Colonic mucosa (tissue), 4 donors: ENCODE measurements at regions not wholly inside any gene's neighbourhood (a gene's known extent, or its start where the extent isn't known, plus 50 kb on each side); places are given as distances from the start of the nearest gene placed in this dataset.

Experiments used
- DNase-seq: peaks from one replicate; pipeline ENCODE4 v3.0.0-alpha.2; 2020
- H3K27ac ChIP-seq: fragments of 200-600 bp; one replicate; pipeline ENCODE4 v1.8.0; 2021
- H3K27me3 ChIP-seq: fragments of 200-600 bp; one replicate; pipeline ENCODE4 v1.8.0; 2021
- H3K36me3 ChIP-seq: fragments of 200-600 bp; one replicate; pipeline ENCODE4 v1.8.0; 2021
- H3K4me1 ChIP-seq: fragments of 200-600 bp; one replicate; pipeline ENCODE4 v1.8.0; 2021; ENCODE audit warnings: mild to moderate bottlenecking
- H3K4me3 ChIP-seq: fragments of 200-600 bp; one replicate; pipeline ENCODE4 v1.8.0; 2021
- H3K9ac ChIP-seq, 2 donors: one replicate each; pipeline ENCODE4 v1.7.0; 2013; ENCODE audit warnings: control low read depth in 2 of 2, low read depth in 2 of 2, low read length in 2 of 2
- H3K9me3 ChIP-seq: fragments of 200-600 bp; one replicate; pipeline ENCODE4 v1.8.0; 2021
- intact Hi-C: fragments of 100-400 bp; cut with DNase I; formaldehyde crosslinking; loops from one replicate; pipeline ENCODE4 v1.14.1; 2022
- TF ChIP-seq, protein P1 (sequence below): fragments of 200-600 bp; IDR thresholded peaks from one replicate; pipeline ENCODE4 v1.8.0; 2022; ENCODE audit warnings: antibody characterized with exemption, mild to moderate bottlenecking
- donor health status: healthy.
- donor health status: DM: no; HTN: no; CAD: no.
- donor health status: DM: no; HTN: no; CAD: no.

DNA sequence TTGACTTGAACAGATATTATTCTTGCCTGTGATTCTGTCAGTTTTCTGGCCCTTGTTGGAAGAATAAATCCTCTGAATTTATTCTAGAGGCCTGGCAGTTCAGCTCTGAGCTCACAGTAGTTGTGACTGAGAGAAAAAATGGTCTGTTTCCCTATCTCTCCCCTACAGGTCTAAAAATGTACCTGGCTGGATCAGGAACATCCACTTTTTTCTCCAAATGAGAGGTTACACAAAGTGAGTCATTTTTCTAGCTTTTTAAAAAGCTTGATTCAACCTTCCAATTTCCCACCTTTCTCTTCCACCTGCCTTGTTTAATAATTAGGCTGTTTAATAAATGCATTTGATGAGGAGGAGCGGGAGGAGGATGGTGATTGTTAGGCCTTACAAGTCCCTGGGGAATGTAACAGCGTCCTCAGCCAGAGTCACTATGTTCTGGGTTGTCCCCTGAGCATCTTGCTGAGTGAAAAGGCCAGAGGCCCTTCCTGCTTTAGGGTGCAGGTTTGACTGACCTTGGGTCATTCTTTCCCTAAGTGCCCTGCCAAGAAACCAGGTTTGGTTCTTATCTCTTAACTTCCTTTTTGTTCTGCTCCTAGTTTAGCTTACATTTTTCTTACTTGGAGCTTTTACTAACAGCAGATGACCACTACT lies 91.7 kb upstream of the FUT8 start:
- no peaks in the 10 kb centered on the region for H3K4me1 ChIP-seq
- no peak overlapping the region for H3K4me3 ChIP-seq
- H3K27me3 ChIP-seq, result no peaks in the 10 kb centered on the region
- H3K9me3 ChIP-seq, result no peaks in the 10 kb centered on the region
- TF ChIP-seq, protein P1, sequence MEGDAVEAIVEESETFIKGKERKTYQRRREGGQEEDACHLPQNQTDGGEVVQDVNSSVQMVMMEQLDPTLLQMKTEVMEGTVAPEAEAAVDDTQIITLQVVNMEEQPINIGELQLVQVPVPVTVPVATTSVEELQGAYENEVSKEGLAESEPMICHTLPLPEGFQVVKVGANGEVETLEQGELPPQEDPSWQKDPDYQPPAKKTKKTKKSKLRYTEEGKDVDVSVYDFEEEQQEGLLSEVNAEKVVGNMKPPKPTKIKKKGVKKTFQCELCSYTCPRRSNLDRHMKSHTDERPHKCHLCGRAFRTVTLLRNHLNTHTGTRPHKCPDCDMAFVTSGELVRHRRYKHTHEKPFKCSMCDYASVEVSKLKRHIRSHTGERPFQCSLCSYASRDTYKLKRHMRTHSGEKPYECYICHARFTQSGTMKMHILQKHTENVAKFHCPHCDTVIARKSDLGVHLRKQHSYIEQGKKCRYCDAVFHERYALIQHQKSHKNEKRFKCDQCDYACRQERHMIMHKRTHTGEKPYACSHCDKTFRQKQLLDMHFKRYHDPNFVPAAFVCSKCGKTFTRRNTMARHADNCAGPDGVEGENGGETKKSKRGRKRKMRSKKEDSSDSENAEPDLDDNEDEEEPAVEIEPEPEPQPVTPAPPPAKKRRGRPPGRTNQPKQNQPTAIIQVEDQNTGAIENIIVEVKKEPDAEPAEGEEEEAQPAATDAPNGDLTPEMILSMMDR, result no peak
- H3K36me3 ChIP-seq, result no peaks in the 10 kb centered on the region
- DNase-seq, result no peak
- intact Hi-C loops, result no loop called here
- no peak overlapping the region for H3K27ac ChIP-seq
- H3K9ac ChIP-seq, result no peak overlapping the region

DNA sequence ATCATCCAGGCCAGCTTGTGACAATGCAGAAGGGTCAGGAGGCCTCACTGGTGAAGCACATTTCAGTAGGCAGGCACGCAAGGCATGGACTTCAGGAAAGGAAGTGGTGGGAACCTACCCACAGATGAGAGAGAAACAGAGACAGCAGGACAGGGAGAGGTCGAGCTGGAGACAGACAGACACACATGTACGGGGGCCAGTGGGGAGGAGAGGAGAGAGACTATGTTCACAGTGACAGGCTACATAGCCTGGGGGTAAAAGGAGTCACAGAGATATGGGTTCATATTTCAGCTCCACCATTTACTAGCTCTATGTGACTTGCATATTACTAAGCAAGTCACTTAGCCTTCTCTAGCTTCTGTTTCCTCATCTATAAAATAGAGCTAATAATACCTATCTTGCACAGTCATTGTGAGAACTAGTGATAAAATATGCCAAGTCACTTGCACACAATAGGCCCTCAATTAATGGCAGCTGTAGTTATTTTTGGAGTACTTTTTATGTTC lies 91.1 kb upstream of the FUT8 start:
- DNase-seq, result no peak
- H3K9ac ChIP-seq, result no peak overlapping the region
- no peaks in the 10 kb centered on the region for H3K4me1 ChIP-seq
- intact Hi-C loops, result no loop called here
- no peaks in the 10 kb centered on the region for H3K36me3 ChIP-seq
- no peaks in the 10 kb centered on the region for H3K27me3 ChIP-seq
- H3K9me3 ChIP-seq, result no peaks in the 10 kb centered on the region
- TF ChIP-seq, protein P1, result no peak
- no peak overlapping the region for H3K4me3 ChIP-seq
- no peak overlapping the region for H3K27ac ChIP-seq

DNA sequence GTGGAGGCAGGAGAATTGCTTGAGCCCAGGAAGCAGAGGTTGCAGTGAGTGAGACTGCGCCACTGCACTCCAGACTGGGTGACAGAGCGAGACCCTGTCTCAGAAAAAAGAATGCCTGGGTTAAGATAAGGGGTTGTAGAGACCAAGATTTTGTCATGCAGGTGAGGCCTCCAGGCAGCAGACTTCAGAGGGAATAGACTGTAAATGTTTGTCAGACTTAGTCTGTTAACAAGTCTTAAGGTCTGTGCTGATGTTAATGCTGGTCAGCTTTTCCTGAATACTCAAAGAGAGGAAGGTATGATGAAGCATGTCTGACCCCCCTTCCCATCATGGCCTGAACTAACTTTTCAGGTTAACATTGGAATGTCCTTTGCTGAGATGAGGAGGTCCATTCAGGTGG lies 83.0 kb upstream of the FUT8 start:
- Histone ChIP-seq H3K9me3 (no peaks in the 10 kb centered on the region), H3K4me3 (no peak overlapping the region), H3K9ac (no peak overlapping the region), H3K27ac (no peak overlapping the region), H3K27me3 (no peaks in the 10 kb centered on the region), H3K36me3 (no peaks in the 10 kb centered on the region), H3K4me1 (peaks cover 10% of the 10 kb centered on the region)
- TF ChIP-seq, protein P1, result no peak
- intact Hi-C loops, result no loop called here
- no peak for DNase-seq

DNA sequence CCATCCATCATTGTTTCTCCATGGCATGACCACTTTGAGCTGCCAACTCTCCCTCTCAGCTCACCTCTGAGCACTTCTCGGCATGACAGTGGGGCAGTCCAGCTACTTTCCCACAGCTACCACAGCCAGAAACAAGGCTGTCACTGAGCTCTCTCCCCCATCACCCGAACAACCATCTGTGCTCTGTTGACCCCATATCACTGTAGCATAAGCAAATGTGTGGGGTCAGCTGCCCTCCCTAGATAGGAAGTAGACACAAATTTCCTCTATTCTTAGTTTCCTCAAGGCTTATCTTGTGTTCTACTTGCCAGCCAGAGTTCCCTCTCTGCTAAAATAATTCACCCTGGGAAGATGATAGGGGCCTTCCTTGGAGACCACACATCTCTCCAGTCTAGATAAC lies 82.6 kb upstream of the FUT8 start:
- Histone ChIP-seq H3K27ac (no peak overlapping the region), H3K9ac (no peak overlapping the region), H3K4me3 (no peak overlapping the region), H3K27me3 (no peaks in the 10 kb centered on the region), H3K36me3 (no peaks in the 10 kb centered on the region), H3K4me1 (peaks cover 14% of the 10 kb centered on the region), H3K9me3 (no peaks in the 10 kb centered on the region)
- intact Hi-C loops, result no loop called here
- TF ChIP-seq, protein P1, result no peak
- no peak for DNase-seq

DNA sequence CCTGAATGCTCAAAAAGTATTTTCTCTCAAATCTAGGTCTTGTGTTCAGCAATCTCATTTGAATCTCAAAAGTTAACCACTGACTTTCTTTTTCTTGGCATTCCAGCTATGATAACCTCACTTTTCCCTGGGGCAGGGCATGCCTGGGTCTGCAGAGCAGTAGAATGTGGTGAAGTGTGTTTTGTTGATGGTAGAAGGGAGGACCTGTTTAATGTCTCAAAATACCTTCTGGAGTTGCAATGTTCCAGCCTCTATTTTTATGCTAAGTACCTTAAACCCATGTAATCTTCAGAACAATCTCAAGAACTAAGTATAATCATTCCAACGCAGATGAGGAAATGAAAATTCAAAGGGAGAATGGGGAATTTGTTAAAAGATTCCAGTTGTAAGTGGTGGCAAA lies 82.1 kb upstream of the FUT8 start:
- no peaks in the 10 kb centered on the region for H3K27me3 ChIP-seq
- H3K9ac ChIP-seq, result no peak overlapping the region
- intact Hi-C loops, result no loop called here
- no peaks in the 10 kb centered on the region for H3K9me3 ChIP-seq
- H3K4me1 ChIP-seq, result peaks cover 14% of the 10 kb centered on the region
- H3K36me3 ChIP-seq, result no peaks in the 10 kb centered on the region
- no peak for DNase-seq
- H3K27ac ChIP-seq, result no peak overlapping the region
- TF ChIP-seq, protein P1, result no peak
- no peak overlapping the region for H3K4me3 ChIP-seq
